GM12864 (cell line): ENCODE measurements at regions not wholly inside any gene's neighbourhood (a gene's known extent, or its start where the extent isn't known, plus 50 kb on each side); places are given as distances from the start of the nearest gene placed in this dataset.

ENCODE experiments used
- DNase-seq: peaks from one replicate; pipeline ENCODE4 v3.0.0-alpha.2; 2011; ENCODE audit warnings: low read depth
- H3K4me3 ChIP-seq: 2 replicates; pipeline ENCODE4 v1.5.1; 2011; ENCODE audit warnings: mild to moderate bottlenecking, low read depth, low read length, control low read depth
- CTCF ChIP-seq: IDR thresholded peaks from 2 replicates; pipeline ENCODE4 v1.5.1; 2011; ENCODE audit warnings: low read depth, mild to moderate bottlenecking, moderate library complexity, low read length, control low read depth, inconsistent platforms; ENCODE audit errors: missing control alignments

- no peak overlapping the region for H3K4me3 ChIP-seq
- no peak for TF ChIP-seq CTCF
- no peak for DNase-seq
Measured at GRCh38 chr12:13465635-13466034, 269.1 kb downstream of the EMP1 start.

- TF ChIP-seq CTCF, result no peak
- no peak overlapping the region for H3K4me3 ChIP-seq
- no peak for DNase-seq
Measured at GRCh38 chr12:13463189-13463588, 266.7 kb downstream of the EMP1 start.

DNA sequence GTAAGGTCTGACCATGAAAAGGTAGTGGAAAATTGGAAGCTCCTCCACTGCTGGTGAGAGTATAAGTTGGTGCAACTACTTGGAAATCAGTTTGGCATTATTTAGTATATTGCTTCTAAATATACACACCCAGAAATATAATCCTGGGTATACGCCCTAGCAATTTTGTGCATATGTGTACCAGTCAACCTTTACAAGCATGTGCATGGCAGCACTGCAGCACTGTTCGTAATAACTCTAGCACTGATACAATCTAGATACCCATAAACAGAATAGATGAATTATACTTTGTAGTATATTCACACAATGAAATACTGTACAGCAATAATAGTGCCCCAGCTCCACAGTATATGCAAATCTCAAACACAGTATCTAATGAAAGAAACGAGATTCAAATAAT is 265.9 kb downstream of the EMP1 start:
- DNase-seq, result no peak

GRCh38 chr12:13455778-13456144 is 259.2 kb downstream of the EMP1 start:
- TF ChIP-seq CTCF, result no peak
- DNase-seq, result no peak
- no peak overlapping the region for H3K4me3 ChIP-seq

More for the DNA sequence above, 265.9 kb downstream of the EMP1 start:
- no peak overlapping the region for H3K4me3 ChIP-seq
- TF ChIP-seq CTCF, result no peak

GRCh38 chr12:13454991-13455777 is 258.7 kb downstream of the EMP1 start:
- DNase-seq, result no peak
- TF ChIP-seq CTCF, result no peak
- H3K4me3 ChIP-seq, result no peak overlapping the region

DNA sequence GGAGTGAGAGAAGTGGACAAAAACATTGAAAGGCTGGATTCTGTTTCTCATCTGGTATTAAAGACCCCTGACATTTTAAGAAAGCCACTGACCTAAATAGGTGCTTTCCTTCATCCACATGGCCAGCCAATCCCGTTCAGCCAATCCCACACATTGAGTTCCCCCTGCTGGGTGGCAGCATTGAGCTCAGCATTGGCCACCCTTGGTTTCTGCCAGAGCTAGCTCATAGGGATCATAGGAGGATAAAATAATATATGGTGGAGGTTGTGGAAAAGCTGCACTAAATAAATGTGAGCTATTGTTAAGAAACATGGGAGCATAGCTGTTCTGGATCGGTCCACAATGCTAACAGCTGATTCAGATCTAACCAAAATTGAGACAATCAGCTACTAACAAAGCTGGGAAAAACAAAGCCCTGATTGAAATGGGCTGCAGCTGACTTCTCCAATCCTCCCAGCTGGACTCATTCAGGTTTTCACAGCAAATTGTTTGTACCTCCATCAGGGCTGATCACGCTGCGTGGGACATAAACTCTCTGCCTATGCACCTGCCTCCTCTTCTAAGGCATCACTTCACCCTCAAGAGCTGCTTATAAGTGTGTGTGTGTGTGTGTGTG is 256.5 kb downstream of the EMP1 start:
- TF ChIP-seq CTCF, result no peak
- DNase-seq, result no peak

GRCh38 chr12:13451776-13452175 is 255.2 kb downstream of the EMP1 start:
- H3K4me3 ChIP-seq, result no peak overlapping the region
- DNase-seq, result no peak
- TF ChIP-seq CTCF, result no peak

More for the DNA sequence above, 256.5 kb downstream of the EMP1 start:
- no peak overlapping the region for H3K4me3 ChIP-seq
